NCI-H1694 (cell line): ENCODE measurements at regions not wholly inside any gene's neighbourhood (a gene's known extent, or its start where the extent isn't known, plus 50 kb on each side); places are given as distances from the start of the nearest gene placed in this dataset.
A peak's percentile ranks its signal among the peaks of the same experiment; 100 is the strongest.
"Not testable (repeated sequence)": the region's sequence is repeated elsewhere in the genome, so short reads cannot be mapped to it uniquely, and the experiment has no call there.

Experiments
- DNase-seq: peaks from one replicate; lab custom pipeline; 2025; lab: John Stamatoyannopoulos, UW

DNA sequence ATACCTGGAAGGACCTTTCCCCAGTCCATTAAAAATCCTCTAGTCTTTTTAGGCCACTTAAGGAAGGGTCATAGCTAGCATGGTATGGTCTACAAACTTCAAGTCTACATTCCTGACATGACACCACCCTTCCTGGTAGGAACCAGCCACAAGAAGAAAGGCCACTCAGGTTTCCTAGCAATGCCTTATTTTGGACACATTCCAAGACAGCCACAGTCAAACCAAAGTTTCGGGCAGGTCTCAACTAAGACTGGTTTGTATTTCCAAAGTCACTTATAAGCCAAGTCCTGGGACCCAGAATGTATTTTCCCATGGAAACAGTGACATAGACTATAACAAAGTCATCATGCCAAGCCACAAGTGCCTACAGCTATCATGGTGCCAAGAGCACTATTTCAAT, 50.6 kb upstream of the SLC44A3 start:
- DNase-seq, result no peak

- DNase-seq, result no peak
Observed at GRCh38 chr1:94768036-94768435, 52.1 kb upstream of the SLC44A3 start.

DNA sequence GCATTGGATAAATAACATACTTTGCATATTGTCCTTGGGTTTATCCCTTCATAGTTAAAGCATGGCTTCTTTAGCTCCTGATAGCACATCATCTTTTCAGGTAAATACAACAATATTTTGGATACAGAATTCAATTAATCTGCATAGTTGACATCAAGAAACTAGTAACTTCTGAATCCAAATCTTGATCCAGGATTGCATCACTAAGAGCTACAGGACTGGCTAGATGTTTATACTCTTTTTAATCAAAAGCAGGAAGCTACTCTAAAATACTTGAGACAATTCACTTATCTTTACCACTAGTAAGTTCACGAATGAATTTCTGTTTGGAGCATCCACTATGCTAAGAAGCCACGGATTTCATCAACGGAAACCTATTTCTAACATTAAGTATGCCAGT, 54.2 kb upstream of the SLC44A3 start:
- no peak for DNase-seq

DNA sequence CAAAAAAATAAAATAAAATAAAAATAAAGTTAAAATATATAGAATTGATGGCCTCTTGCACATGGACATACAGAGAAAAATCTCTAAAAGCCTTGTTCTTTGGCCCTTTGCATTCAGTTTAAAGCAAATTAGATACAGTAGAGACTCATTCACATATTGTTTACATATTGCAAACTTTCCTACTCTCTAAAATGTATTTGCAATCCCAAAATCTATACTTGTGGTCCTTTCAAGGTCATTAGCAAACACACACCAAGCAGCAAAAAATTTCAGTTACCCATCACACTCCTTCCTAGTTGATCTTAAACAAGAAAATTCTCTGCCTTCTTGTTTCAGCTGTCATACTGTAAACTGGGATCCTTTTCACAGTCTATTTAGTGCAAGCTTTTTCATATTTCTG, 61.0 kb upstream of the SLC44A3 start:
- no peak for DNase-seq

GRCh38 chr1:94757931-94758330, 62.2 kb upstream of the SLC44A3 start:
- no peak for DNase-seq

DNA sequence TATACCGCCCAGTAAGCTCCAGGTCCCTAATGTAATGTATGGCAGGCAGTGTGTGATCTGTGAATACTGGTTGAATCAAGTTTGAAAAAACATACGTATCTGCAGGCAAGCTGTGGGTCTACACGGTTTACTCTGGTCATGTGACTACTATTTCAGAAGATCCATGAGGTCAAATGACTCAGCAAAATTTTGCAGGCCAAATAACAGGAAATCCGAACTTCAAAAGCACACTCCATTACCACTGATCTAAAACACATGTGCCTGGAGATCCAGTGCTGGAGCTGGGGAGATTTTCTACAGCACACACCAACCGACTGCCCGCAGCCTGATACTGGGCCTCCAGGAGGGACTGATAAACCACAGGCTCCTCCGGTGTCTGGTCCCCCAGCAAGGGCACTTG, 64.5 kb upstream of the SLC44A3 start:
- DNase-seq, result no peak

- DNase-seq, result not testable (repeated sequence)
Observed at GRCh38 chr1:94755016-94755415, 65.1 kb upstream of the SLC44A3 start.

DNA sequence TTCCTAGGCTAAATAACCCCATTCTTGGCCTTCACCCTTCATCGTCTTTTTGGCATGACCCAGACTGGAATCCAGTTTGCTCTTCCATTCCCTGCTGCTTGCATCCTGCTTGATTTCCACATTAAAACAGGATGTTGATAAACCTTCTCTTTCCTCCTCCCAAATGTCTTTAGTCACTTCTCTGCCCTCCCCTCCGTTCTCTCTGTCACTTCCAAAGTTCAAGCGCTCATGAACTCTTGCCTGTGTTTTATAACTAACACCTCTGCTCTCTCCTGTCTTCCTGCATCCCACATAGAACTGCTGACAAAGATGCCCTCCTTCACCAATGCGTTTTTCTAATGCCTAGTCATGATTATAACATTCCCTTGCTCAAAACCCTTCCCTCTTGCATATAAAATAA, 65.6 kb upstream of the SLC44A3 start:
- DNase-seq, result no peak

- DNase-seq, result no peak
Observed at GRCh38 chr1:94754095-94754494, 66.1 kb upstream of the SLC44A3 start.

GRCh38 chr1:94753171-94753972, 66.8 kb upstream of the SLC44A3 start:
- DNase-seq, result no peak

DNA sequence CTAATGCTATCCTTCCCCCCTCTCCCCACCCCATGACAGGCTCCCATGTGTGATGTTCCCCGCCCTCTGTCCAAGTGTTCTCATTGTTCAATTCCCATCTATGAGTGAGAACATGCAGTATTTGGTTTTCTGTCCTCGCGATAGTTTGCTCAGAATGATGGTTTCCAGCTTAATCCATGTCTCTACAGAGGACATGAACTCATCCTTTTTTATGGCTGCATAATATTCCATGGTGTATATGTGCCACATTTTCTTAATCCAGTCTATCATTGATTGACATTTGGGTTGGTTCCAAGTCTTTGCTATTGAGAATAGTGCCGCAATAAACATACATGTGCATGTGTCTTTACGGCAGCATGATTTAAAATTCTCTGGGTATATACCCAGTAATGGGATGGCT, 68.7 kb upstream of the SLC44A3 start:
- DNase-seq, result not testable (repeated sequence)

DNA sequence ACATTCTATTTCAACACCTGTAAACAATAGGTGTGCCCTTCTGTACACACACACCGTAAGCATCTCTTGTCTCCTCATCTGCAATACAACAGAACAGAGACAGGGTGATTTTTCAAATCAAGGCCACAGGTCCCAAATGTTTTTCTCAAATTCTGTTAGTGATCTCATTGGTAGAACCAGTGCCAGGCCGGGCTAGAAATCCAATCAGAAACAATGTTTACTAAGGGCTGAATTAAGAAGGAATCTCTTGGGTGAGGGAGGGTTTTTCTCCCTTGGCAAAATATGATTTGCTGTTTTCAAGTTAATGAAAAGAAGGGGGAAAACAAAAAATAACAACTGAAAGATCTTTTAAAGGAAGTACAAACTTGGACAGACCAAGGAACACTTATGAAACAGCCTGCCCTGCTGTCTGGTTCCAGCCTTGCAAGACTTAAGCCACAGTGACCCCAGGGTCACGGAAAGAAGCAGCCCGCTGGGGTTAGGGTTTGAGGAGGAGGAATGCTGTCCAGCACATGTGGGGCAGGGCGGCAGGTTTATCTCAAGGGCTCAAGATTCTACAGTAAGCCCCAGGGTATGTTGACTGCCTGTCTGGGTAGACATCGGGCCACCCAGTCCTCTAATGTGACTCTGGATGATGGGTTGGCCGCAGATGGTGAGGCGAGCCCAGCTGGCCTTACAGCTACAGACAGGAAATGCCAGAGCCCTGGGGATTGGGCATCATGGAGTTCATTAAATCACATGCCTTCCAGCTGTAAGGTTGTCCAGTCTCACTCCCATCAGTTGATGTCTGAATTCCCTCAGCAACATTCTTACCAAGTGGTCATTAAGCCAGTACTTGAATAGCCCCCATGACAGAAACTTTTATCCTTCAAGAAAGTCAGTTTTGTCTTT, 73.3 kb upstream of the SLC44A3 start:
- DNase-seq, result no peak

DNA sequence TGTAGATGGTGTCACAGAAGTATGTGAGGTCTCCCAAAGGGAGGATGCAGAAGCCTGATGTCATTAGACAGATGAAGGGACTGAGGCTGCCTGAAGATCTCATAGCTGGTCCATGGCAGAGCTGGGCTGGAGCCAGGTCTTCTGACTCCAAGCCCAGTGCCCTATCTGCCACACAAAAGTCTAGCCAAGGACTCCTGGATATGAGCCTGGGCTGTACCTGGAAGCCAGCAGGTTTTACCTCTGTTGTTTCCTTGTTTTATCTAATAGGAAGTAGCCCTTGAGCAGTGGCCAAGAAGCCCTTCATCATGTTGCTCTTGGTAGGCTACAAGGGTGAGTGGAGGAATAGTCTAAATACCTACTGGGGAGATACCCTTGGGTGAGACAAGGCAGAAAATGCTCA, 74.4 kb upstream of the SLC44A3 start:
- DNase-seq, result no peak

DNA sequence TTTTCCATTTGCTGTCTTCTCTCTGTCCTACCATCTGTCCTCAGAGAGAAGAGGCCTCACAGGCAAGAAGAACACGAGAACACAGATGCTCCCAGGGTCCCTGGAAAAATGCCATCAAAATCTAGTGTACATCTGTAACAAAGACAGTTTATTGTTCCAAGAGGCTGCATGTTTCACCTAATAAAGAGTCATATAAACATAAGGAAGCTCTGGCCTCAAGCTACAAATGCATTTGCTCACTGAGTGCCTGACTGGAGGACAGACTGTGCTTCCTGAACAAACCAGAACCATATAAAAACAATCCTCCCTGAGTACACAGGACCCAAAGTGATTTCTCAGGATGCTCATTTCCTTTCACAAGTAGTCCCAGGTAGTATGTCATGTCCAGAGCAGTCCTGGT, 76.3 kb upstream of the SLC44A3 start:
- DNase-seq, result peak; percentile 87

DNA sequence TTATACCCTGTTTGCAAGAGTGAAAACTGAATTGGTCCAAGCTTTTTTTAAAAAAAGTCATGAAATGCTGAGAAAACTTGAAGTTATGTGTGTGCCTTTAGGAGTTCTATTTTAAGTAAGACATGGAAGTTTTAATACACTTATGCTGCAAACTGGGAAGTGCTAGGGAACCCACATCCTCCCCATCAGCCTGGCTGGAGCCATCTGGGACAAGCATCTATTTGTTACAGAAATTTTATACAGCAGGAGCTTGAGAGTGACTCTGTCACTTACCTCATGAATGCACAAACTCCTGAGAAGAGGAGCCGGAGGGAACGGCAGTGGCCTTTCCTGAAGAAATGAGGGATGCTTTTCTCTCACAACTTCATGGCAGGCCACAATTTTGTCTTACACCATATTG, 78.2 kb upstream of the SLC44A3 start:
- DNase-seq, result no peak

DNA sequence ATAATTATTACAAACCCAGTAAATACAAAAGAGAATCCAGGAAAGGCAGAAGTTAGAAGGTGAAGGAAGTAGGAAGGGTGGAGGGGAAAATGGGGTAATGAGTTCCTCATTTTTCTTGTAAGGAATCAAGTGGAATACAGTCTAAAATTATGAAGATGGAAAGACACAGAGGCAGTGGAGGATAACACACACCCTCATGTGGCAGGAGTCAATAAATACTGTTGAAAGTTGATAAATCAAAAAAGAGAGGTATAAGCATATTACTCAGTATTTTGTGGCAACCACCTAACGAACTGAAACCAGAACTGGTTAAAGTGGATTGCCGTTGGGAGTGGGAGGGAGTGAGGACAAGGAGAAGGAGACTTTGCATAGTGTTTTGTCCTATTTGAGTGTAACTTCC, 78.6 kb upstream of the SLC44A3 start:
- no peak for DNase-seq

DNA sequence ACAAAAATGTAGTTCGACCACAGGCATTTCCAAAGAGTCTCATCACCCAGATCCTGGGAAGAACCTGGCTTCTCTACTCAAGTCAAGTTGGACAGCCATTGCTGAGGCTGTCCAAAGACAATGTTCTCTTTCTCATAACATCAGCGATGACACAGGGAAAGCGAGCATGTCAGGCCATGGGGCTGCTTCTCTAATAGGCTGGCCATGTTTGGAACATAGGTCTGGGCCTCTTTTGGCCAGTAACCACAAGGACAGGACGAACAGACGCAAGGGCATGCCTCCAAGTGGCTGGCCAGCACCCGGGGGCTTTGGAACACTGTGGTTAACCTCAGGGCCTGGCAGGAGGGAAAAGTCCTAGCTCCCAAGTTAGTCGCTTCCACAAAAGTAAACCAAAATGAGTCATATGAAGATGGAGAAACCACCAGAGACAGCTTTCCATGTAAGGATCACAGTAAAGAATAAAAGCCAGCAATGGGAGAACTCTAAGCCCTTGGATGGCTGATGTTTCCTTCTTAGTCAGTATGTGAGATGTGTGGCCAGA, 80.6 kb upstream of the SLC44A3 start:
- DNase-seq, result no peak

- no peak for DNase-seq
Observed at GRCh38 chr1:94738371-94738770, 81.8 kb upstream of the SLC44A3 start.

DNA sequence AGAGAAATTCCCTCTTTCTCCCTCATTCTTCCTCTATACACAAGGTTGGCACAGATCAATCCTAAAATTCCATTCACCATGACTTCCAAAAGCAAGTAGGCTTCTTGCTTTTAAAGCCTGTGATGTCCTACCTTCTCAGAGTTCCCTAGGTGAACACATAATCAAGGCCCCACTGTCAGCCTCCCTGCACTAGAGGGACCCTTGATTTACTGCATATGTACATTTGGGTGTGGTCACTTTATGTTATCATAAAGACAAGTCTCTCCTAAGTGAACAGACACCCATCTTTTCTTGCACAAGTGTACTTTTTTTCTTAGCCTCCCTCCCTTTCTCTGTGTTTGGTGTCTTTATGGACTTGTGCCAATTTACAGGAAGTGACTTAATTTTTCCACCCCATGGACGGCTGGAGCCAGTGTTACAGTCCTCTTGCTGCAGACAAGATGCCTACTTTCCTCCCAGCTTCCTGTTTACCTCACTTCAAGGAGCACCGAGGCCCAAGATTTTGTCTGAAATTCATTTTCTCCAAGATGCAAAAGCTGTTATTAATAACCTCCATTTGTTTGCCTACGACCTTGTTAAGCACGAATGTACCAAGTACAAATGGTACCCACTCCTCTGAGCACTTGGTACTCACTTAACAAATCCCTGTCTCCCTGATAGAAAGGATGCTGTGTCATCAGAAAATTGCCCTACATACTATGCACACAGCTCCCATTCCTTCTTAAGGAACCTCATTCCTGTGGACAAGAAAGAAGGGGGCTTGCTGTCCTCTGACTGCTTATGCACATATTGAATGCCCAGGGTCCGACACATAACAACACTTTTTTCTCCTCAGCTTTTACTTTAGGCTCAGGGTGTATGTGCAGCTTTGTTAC, 82.8 kb upstream of the SLC44A3 start:
- no peak for DNase-seq

- no peak for DNase-seq
Observed at GRCh38 chr1:94736549-94736948, 83.6 kb upstream of the SLC44A3 start.

GRCh38 chr1:94736073-94736472, 84.1 kb upstream of the SLC44A3 start:
- DNase-seq, result no peak
